ENCODE measurements at regions not wholly inside any gene's neighbourhood (a gene's known extent, or its start where the extent isn't known, plus 50 kb on each side); places are given as distances from the start of the nearest gene placed in this dataset.

GRCh38 chr4:38324861-38325628 is 339.0 kb upstream of the KLF3 start:
- no peak for TF ChIP-seq CTCF (IDR thresholded peaks at IDR 0.05; ENCODE audit: low read depth, low read length)
- Histone ChIP-seq H3K4me1 (peaks cover 10% of the 10 kb centered on the region), H3K4me3 (ENCODE audit: low read depth, low read length) (no peak overlapping the region), H3K9me3 (peaks cover 3% of the 10 kb centered on the region; the same call in 1 of the 2 replicates), H3K36me3 (no peaks in the 10 kb centered on the region), H3K27me3 (no peaks in the 10 kb centered on the region)
- DNase-seq = no peak

GRCh38 chr4:38325629-38325913 is 338.4 kb upstream of the KLF3 start:
- peaks cover 8% of the 10 kb centered on the region for H3K4me1 ChIP-seq

GRCh38 chr4:38326499-38326898 is 337.5 kb upstream of the KLF3 start:
- Histone ChIP-seq H3K36me3 (no peaks in the 10 kb centered on the region), H3K4me3 (ENCODE audit: low read depth, low read length) (no peak overlapping the region), H3K27me3 (no peaks in the 10 kb centered on the region), H3K4me1 (peaks cover 18% of the 10 kb centered on the region), H3K9me3 (peaks cover 3% of the 10 kb centered on the region; the same call in 1 of the 2 replicates)
- DNase-seq = no peak
- no peak for TF ChIP-seq CTCF (IDR thresholded peaks at IDR 0.05; ENCODE audit: low read depth, low read length)

More at GRCh38 chr4:38325629-38325913, 338.4 kb upstream of the KLF3 start:
- no peak for DNase-seq
- Histone ChIP-seq H3K9me3 (peaks cover 3% of the 10 kb centered on the region; the same call in 1 of the 2 replicates), H3K27me3 (no peaks in the 10 kb centered on the region), H3K36me3 (no peaks in the 10 kb centered on the region), H3K4me3 (ENCODE audit: low read depth, low read length) (no peak overlapping the region)
- no peak for TF ChIP-seq CTCF (IDR thresholded peaks at IDR 0.05; ENCODE audit: low read depth, low read length)

DNA sequence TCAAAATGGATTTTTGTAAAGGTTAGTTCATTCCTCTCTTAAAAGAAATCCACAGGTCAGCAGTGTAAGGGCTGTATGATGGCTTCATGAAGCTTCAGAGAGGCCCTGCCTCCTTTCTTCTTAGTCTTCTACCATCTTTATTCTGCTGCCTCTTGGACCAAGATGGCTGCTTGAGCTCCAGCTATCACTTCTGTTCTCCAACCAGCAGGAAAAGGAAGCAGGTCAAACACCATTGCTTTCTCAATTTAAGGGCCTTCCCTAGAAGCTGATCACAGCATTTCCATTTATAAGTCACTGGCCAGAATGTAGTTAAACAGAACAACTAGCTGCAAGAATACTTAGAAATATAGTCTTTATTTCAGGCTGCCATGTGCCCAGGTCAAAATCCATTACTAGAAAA is 336.8 kb upstream of the KLF3 start:
- no peaks in the 10 kb centered on the region for H3K27me3 ChIP-seq
- H3K4me1 ChIP-seq = peaks cover 20% of the 10 kb centered on the region
- no peak overlapping the region for H3K4me3 ChIP-seq (ENCODE audit: low read depth, low read length)
- no peak for TF ChIP-seq CTCF (IDR thresholded peaks at IDR 0.05; ENCODE audit: low read depth, low read length)
- H3K9me3 ChIP-seq = peaks cover 3% of the 10 kb centered on the region; the same call in 1 of the 2 replicates
- H3K36me3 ChIP-seq = no peaks in the 10 kb centered on the region
- DNase-seq = no peak

GRCh38 chr4:38328989-38329729 is 334.8 kb upstream of the KLF3 start:
- no peak for TF ChIP-seq CTCF (IDR thresholded peaks at IDR 0.05; ENCODE audit: low read depth, low read length)
- H3K27me3 ChIP-seq = no peaks in the 10 kb centered on the region
- peaks cover 3% of the 10 kb centered on the region; the same call in 1 of the 2 replicates for H3K9me3 ChIP-seq
- H3K4me3 ChIP-seq (ENCODE audit: low read depth, low read length) = no peak overlapping the region
- H3K4me1 ChIP-seq = peaks cover 20% of the 10 kb centered on the region
- no peak for DNase-seq
- H3K36me3 ChIP-seq = no peaks in the 10 kb centered on the region

DNA sequence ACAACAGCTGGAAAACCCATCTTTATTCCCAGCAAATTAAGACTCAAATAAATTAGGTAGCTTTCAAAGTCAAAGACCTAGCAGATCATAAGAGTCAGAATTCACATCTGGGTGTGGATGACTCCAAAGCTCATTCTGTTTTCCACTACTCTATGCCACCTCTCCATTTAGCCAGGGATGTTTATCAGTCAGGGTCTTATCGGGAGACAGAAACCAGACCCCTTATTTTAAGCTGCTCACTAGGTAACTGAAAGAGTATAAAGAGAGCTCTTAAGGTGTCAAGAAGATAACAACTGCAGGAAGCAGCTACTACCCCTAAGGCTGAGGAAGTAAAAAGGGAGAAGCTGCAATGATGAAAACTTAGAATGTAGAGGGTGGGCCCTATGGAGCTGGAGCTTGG is 333.7 kb upstream of the KLF3 start:
- Histone ChIP-seq H3K9me3 (peaks cover under 1% of the 10 kb centered on the region; the same call in 1 of the 2 replicates), H3K4me3 (ENCODE audit: low read depth, low read length) (no peak overlapping the region), H3K36me3 (no peaks in the 10 kb centered on the region), H3K27me3 (no peaks in the 10 kb centered on the region), H3K4me1 (peaks cover 20% of the 10 kb centered on the region)
- no peak for TF ChIP-seq CTCF (IDR thresholded peaks at IDR 0.05; ENCODE audit: low read depth, low read length)
- DNase-seq = no peak
